HepG2 (cell line): ENCODE measurements at regions not wholly inside any gene's neighbourhood (a gene's known extent, or its start where the extent isn't known, plus 50 kb on each side); places are given as distances from the start of the nearest gene placed in this dataset.
"Not testable (repeated sequence)": the region's sequence is repeated elsewhere in the genome, so short reads cannot be mapped to it uniquely, and the experiment has no call there.

Experiments used
- ATAC-seq: fragments of 200-7000 bp; cut with Tn5 transposase; 3 replicates; pipeline ENCODE4 v1.9.1; 2020; ENCODE audit warnings: mild to moderate bottlenecking, moderate library complexity
- BruUV-seq: library from RNA; stranded (reverse); fragments of 400-500 nt; replicated peaks from 2 replicates; lab custom pipeline; 2021; lab: Mats Ljungman, UMichigan
- CTCF ChIA-PET: fragments of 300-600 bp; formaldehyde crosslinking; extraction: SDS; loops from one replicate; lab custom pipeline; 2021; ENCODE audit warnings: low total read pairs, inconsistent platforms, low intra/inter-chr PET ratio; lab: Yijun Ruan, JAX
- POLR2A ChIA-PET: fragments of 350-600 bp; sonication (Branson Sonifier 250); formaldehyde crosslinking; loops from one replicate; lab custom pipeline; 2020; ENCODE audit warnings: antibody characterized with exemption, inconsistent platforms; lab: Yijun Ruan, JAX
- DNase-seq: peaks from one replicate; pipeline ENCODE4 v3.0.0-alpha.2; 2015; ENCODE audit warnings: low spot score
- FAIRE-seq: peaks from 3 replicates; lab custom pipeline; 2011; peaks lifted over from hg19 to GRCh38; lab: Jason Lieb, UNC
- H2AFZ ChIP-seq: one replicate; pipeline ENCODE4 v1.6.1; 2011; ENCODE audit warnings: low read length, inconsistent platforms
- H3K27ac ChIP-seq: fragments of 300-600 bp; 3 replicates; pipeline ENCODE4 v1.8.0; 2011; ENCODE audit warnings: mixed run types, mild to moderate bottlenecking, mixed read lengths, low read length, inconsistent platforms; ENCODE audit not compliant: insufficient read depth; ENCODE audit errors: extremely low read length
- H3K27me3 ChIP-seq, 2 experiments: fragments of 200-600 bp in 1 of 2; 2 replicates in 1 of 2; 3 replicates in 1 of 2; pipeline versions ENCODE4 v1.6.0 to v1.8.0; 2011; ENCODE audit warnings: low read length in 2 of 2, mild to moderate bottlenecking in 2 of 2, moderate library complexity in 2 of 2, inconsistent platforms in 1 of 2; ENCODE audit not compliant: insufficient read depth in 2 of 2, control insufficient read depth in 1 of 2
- H3K36me3 ChIP-seq, 2 experiments: fragments of 200-600 bp in 1 of 2; replicated peaks in 1 of 2; 2 replicates in 1 of 2; 3 replicates in 1 of 2; pipeline versions ENCODE4 v1.5.1 to v1.8.0; 2011; ENCODE audit warnings: low read length in 2 of 2, inconsistent platforms in 1 of 2; ENCODE audit not compliant: insufficient read depth in 2 of 2, control insufficient read depth in 1 of 2
- H3K4me1 ChIP-seq: 2 replicates; pipeline ENCODE4 v1.5.1; 2012; ENCODE audit warnings: low read length, inconsistent platforms; ENCODE audit not compliant: insufficient read depth
- H3K4me2 ChIP-seq: 2 replicates; pipeline ENCODE4 v1.6.0; 2011; ENCODE audit warnings: low read depth, low read length, inconsistent platforms
- H3K4me3 ChIP-seq, 3 experiments: fragments of 200-600 bp in 1 of 3; sonication (generic), shearing (Covaris generic) in 1 of 3; replicated peaks in 1 of 3; 2 replicates each; pipeline ENCODE4 v1.5.1; 2011 to 2016; ENCODE audit warnings: low read length in 3 of 3, inconsistent platforms in 2 of 3, low read depth in 2 of 3, mild to moderate bottlenecking in 2 of 3, control low read depth in 1 of 3, mixed read lengths in 1 of 3; ENCODE audit not compliant: insufficient read depth in 1 of 3
- H3K79me2 ChIP-seq: one replicate; pipeline ENCODE4 v1.6.1; 2011; ENCODE audit warnings: low read length, inconsistent platforms; ENCODE audit not compliant: insufficient read depth
- H3K9ac ChIP-seq: 2 replicates; pipeline ENCODE4 v1.6.0; 2011; ENCODE audit warnings: mild to moderate bottlenecking, low read depth, low read length, inconsistent platforms; ENCODE audit not compliant: insufficient read depth
- H3K9me3 ChIP-seq: 2 replicates; pipeline ENCODE4 v1.5.1; 2012; ENCODE audit warnings: mild to moderate bottlenecking, low read length
- H4K20me1 ChIP-seq: 2 replicates; pipeline ENCODE4 v1.6.0; 2011; ENCODE audit warnings: inconsistent platforms, mild to moderate bottlenecking, low read length, moderate library complexity; ENCODE audit not compliant: insufficient read depth
- IKZF4 ChIP-seq: sonication (generic); formaldehyde crosslinking; IDR thresholded peaks from 2 replicates; pipeline ENCODE4 v1.5.1; 2020; ENCODE audit warnings: borderline replicate concordance, mild to moderate bottlenecking, low read depth, missing genetic modification reagents; ENCODE audit errors: not compliant biosample characterization
- KDM2A ChIP-seq: sonication (generic); formaldehyde crosslinking; IDR thresholded peaks from 2 replicates; pipeline ENCODE4 v1.4.0; 2020; ENCODE audit warnings: low read depth, missing genetic modification reagents, borderline replicate concordance
- MAFK ChIP-seq, 2 experiments: IDR thresholded peaks in 1 of 2; conservative IDR thresholded peaks in 1 of 2; 2 replicates each; pipeline ENCODE4 v1.6.1; 2011; ENCODE audit warnings: improper control_type of control experiment in 2 of 2, low read length in 2 of 2
- MXD4 ChIP-seq: IDR thresholded peaks from 2 replicates; pipeline ENCODE4 v1.6.1; 2016; ENCODE audit warnings: mild to moderate bottlenecking, missing biosample characterization, missing genetic modification reagents
- NFKBIZ ChIP-seq: IDR thresholded peaks from 2 replicates; pipeline ENCODE4 v1.6.1; 2018; ENCODE audit warnings: missing genetic modification reagents, missing compliant biosample characterization
- NONO ChIP-seq, 2 experiments: fragments of 450-650 bp in 1 of 2; sonication (generic) in 1 of 2; formaldehyde crosslinking in 1 of 2; IDR thresholded peaks in 1 of 2; conservative IDR thresholded peaks in 1 of 2; 2 replicates each; pipeline versions ENCODE4 v1.6.1 to v1.8.0; 2017 to 2022; ENCODE audit warnings: mild to moderate bottlenecking in 1 of 2, missing genetic modification reagents in 1 of 2, moderate library complexity in 1 of 2
- NR2F6 ChIP-seq, 2 experiments: IDR thresholded peaks; 2 replicates each; pipeline ENCODE4 v1.6.1; 2016; ENCODE audit warnings: antibody characterized with exemption in 1 of 2, mild to moderate bottlenecking in 1 of 2
- TMF1 ChIP-seq: sonication (generic); formaldehyde crosslinking; IDR thresholded peaks from 2 replicates; pipeline ENCODE4 v1.8.1; 2022; ENCODE audit warnings: low read depth, missing genetic modification reagents
- ZMAT3 ChIP-seq: sonication (generic); formaldehyde crosslinking; conservative IDR thresholded peaks from 2 replicates; pipeline ENCODE4 v1.7.0; 2021; ENCODE audit warnings: missing genetic modification reagents
- ZNF501 ChIP-seq: sonication (generic); formaldehyde crosslinking; IDR thresholded peaks from 2 replicates; pipeline ENCODE4 v1.5.1; 2020; ENCODE audit warnings: mild to moderate bottlenecking, moderate library complexity, missing genetic modification reagents
- ZNF773 ChIP-seq: sonication (generic); formaldehyde crosslinking; IDR thresholded peaks from 2 replicates; pipeline ENCODE4 v1.4.0; 2020; ENCODE audit warnings: missing genetic modification reagents, borderline replicate concordance
- ZXDC ChIP-seq: sonication (generic); formaldehyde crosslinking; IDR thresholded peaks from 2 replicates; pipeline ENCODE4 v1.5.0; 2020; ENCODE audit warnings: mild to moderate bottlenecking, missing genetic modification reagents
- WGBS: methylation state at CpG from one replicate; pipeline ENCODE4 v1.1.6; 2017; ENCODE audit warnings: low lambda C conversion rate; 5-methylcytosine and 5-hydroxymethylcytosine counted together
- in situ Hi-C: cut with HindIII; loops from 2 replicates; pipeline ENCODE4 v1.10.0; 2017; ENCODE audit warnings: low pct_unique_long_range_greater_than_20kb; ENCODE audit not compliant: extremely low pct_ligation_motif_present
- intact Hi-C: fragments of 100-400 bp; cut with micrococcal nuclease; formaldehyde crosslinking; loops from one replicate; pipeline ENCODE4 v1.10.0; 2022; ENCODE audit not compliant: unreplicated experiment

- in situ Hi-C loops, FAIRE-seq, POLR2A ChIA-PET, H4K20me1 ChIP-seq, DNase-seq, BruUV-seq, H2AFZ ChIP-seq, H3K4me2 ChIP-seq, ATAC-seq, H3K4me3 ChIP-seq, H3K4me1 ChIP-seq, CTCF ChIA-PET, H3K27me3 ChIP-seq, H3K79me2 ChIP-seq, H3K9ac ChIP-seq, H3K36me3 ChIP-seq, intact Hi-C loops, H3K27ac ChIP-seq: not testable (repeated sequence)
- peaks cover 21% of the 10 kb centered on the region; the same call in 1 of the 2 replicates for H3K9me3 ChIP-seq
- WGBS, result 0% methylated on average over 3 of the region's 3 CpGs
These were observed 119.3 kb downstream of the BASP1 start for GRCh38 chr5:17336723-17337122.

- in situ Hi-C loops, result no loop called here
- ChIA-PET CTCF (no interaction called here), POLR2A (no interaction called here)
- BruUV-seq, result no TSS peak
- Histone ChIP-seq H3K27me3 (no peaks in the 10 kb centered on the region), H3K4me1 (no peaks in the 10 kb centered on the region), H3K9ac (no peak overlapping the region), H3K27ac (no peak overlapping the region), H3K9me3 (peaks cover 21% of the 10 kb centered on the region; the same call in 1 of the 2 replicates), H3K36me3 (no peaks in the 10 kb centered on the region), H3K4me3 (no peak overlapping the region), H4K20me1 (no peaks in the 10 kb centered on the region), H2AFZ (no peak overlapping the region), H3K4me2 (no peak overlapping the region), H3K79me2 (no peaks in the 10 kb centered on the region)
- 0% methylated on average over 1 of the region's 1 CpG for WGBS
- no peak for TF ChIP-seq NFKBIZ (CRISPR knock-in tag)
- TF ChIP-seq KDM2A (CRISPR knock-in tag), result no peak
- no peak for TF ChIP-seq NONO (IDR thresholded peaks at IDR 0.05)
- TF ChIP-seq NONO (CRISPR knock-in tag; conservative IDR thresholded peaks at IDR 0.05), result no peak
- no peak for TF ChIP-seq TMF1 (CRISPR knock-in tag)
- TF ChIP-seq ZXDC (CRISPR knock-in tag), result no peak
- TF ChIP-seq ZMAT3 (CRISPR knock-in tag), result no peak
- TF ChIP-seq ZNF501 (CRISPR knock-in tag), result no peak
- TF ChIP-seq IKZF4, result no peak
- no peak for TF ChIP-seq ZNF773
- TF ChIP-seq MAFK (conservative IDR thresholded peaks at IDR 0.05 in 1 of 2, IDR thresholded peaks at IDR 0.05 in 1 of 2; ENCODE audit: low read length in 2 of 2), result no peak
- no peak for TF ChIP-seq NR2F6 (IDR thresholded peaks at IDR 0.05)
- TF ChIP-seq NR2F6 (CRISPR knock-in tag; IDR thresholded peaks at IDR 0.05), result no peak
- no peak for TF ChIP-seq MXD4 (CRISPR knock-in tag)
- FAIRE-seq (no peak), DNase-seq (no peak), ATAC-seq (no peak)
- intact Hi-C loops, result no loop called here
These were observed 122.4 kb downstream of the BASP1 start for GRCh38 chr5:17339841-17340240.
